ENCODE measurements at regions not wholly inside any gene's neighbourhood (a gene's known extent, or its start where the extent isn't known, plus 50 kb on each side); places are given as distances from the start of the nearest gene placed in this dataset.

- TF ChIP-seq CTCF (IDR thresholded peaks at IDR 0.05 in 4 of 5, conservative IDR thresholded peaks at IDR 0.05 in 1 of 5): no peak
- TF ChIP-seq POLR2A (IDR thresholded peaks at IDR 0.05): no peak
Measured at GRCh38 chr9:1442105-1442504, 391.9 kb downstream of the DMRT2 start.
